Smooth muscle cell (in vitro differentiated cells): ENCODE measurements at regions not wholly inside any gene's neighbourhood (a gene's known extent, or its start where the extent isn't known, plus 50 kb on each side); places are given as distances from the start of the nearest gene placed in this dataset.

Experiments used
- DNase-seq: peaks from one replicate; lab custom pipeline; 2025; ENCODE audit not compliant: unreplicated experiment; lab: John Stamatoyannopoulos, UW
- H2AFZ ChIP-seq: fragments of 200-600 bp; sonication (generic); 2 replicates; pipeline ENCODE4 v1.6.0; 2016; ENCODE audit warnings: antibody characterized with exemption, low read depth, mild to moderate bottlenecking
- H3F3A ChIP-seq: fragments of 200-600 bp; sonication (generic); 2 replicates; pipeline ENCODE4 v1.6.0; 2017; ENCODE audit warnings: antibody characterized with exemption, low read depth
- H3K27ac ChIP-seq: fragments of 200-600 bp; sonication (generic); 2 replicates; pipeline ENCODE4 v1.5.1; 2016; ENCODE audit warnings: low read depth, mild to moderate bottlenecking
- H3K27me3 ChIP-seq: fragments of 200-600 bp; sonication (generic); 2 replicates; pipeline ENCODE4 v1.6.1; 2016; ENCODE audit warnings: low read depth, mild to moderate bottlenecking
- H3K36me3 ChIP-seq: fragments of 200-600 bp; sonication (generic); 2 replicates; pipeline ENCODE4 v1.5.1; 2016; ENCODE audit warnings: low read depth
- H3K4me1 ChIP-seq: fragments of 200-600 bp; sonication (generic); 2 replicates; pipeline ENCODE4 v1.5.1; 2016; ENCODE audit warnings: low read depth
- H3K4me2 ChIP-seq: fragments of 200-600 bp; sonication (generic); 2 replicates; pipeline ENCODE4 v1.6.0; 2016; ENCODE audit warnings: mild to moderate bottlenecking
- H3K4me3 ChIP-seq: fragments of 200-600 bp; sonication (generic); 2 replicates; pipeline ENCODE4 v1.5.1; 2016; ENCODE audit warnings: mild to moderate bottlenecking
- H3K79me2 ChIP-seq: fragments of 200-600 bp; sonication (generic); 2 replicates; pipeline ENCODE4 v1.6.0; 2016; ENCODE audit warnings: low read depth, mild to moderate bottlenecking
- H3K9ac ChIP-seq: fragments of 200-600 bp; sonication (generic); 2 replicates; pipeline ENCODE4 v1.6.0; 2016; ENCODE audit warnings: low read depth
- H3K9me3 ChIP-seq: fragments of 200-600 bp; sonication (generic); replicated peaks from 2 replicates; pipeline ENCODE4 v1.5.1; 2016; ENCODE audit warnings: low read depth
- H4K20me1 ChIP-seq: fragments of 200-600 bp; sonication (generic); 2 replicates; pipeline ENCODE4 v1.6.0; 2016; ENCODE audit warnings: low read depth
- WGBS: methylation state at CpG from one replicate; pipeline ENCODE4 v1.1.7; 2016; ENCODE audit warnings: low lambda C conversion rate; 5-methylcytosine and 5-hydroxymethylcytosine counted together
- TF ChIP-seq, protein P1 (sequence below): fragments of 200-600 bp; sonication (generic); IDR thresholded peaks from 2 replicates; pipeline ENCODE4 v1.5.1; 2017; ENCODE audit warnings: borderline replicate concordance, mild to moderate bottlenecking, antibody characterized with exemption; ENCODE audit not compliant: insufficient read depth, poor library complexity, severe bottlenecking

DNA sequence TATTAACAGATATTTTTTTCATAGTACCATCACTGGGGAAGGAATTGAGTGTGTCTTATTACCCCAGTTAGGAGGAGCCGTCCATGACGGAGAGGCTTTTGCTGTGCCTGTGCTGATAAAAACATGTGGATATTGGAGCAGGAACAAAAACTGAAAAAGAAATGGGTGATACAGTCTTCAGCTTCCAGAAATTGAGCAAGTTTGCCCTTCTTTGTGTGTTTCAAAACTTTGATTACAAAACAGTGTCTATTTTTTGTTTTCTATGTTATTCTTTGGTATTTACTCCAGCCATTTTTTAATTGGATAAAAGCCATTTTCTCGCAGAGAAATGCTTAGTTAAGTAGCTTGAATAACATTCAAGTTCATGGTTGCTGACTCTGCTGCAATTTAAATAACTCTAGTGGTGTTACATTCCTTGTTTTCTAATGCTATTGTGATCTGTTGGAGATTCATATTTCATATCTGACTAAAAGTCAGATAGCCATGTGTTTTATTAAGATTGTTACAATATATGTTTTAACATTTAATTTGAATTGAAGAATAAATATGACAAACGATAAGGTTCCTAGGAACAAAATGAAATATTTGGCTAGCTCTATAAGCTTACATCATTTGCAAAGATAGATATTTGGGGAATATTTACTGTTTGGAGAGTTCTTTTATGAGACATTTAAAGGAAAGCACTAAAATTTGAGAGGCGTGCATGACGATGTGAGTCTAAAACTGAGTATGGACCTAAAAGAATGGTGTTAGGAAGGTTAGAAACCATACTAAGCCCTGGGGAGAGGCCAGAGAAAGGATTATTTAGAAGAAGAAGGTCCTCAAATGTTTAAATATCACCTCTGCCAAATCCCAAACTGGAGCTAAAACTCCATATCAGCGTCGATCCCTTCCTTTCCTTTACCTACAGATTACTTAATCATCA, 747.3 kb upstream of the CELF2 start:
- no peak for DNase-seq
- H3K9me3 ChIP-seq: no peaks in the 10 kb centered on the region
- H3K27me3 ChIP-seq: no peaks in the 10 kb centered on the region
- no peak overlapping the region for H3K9ac ChIP-seq
- H3K36me3 ChIP-seq: no peaks in the 10 kb centered on the region
- no peak overlapping the region for H3K4me2 ChIP-seq
- H3K4me1 ChIP-seq: no peaks in the 10 kb centered on the region
- TF ChIP-seq, protein P1, sequence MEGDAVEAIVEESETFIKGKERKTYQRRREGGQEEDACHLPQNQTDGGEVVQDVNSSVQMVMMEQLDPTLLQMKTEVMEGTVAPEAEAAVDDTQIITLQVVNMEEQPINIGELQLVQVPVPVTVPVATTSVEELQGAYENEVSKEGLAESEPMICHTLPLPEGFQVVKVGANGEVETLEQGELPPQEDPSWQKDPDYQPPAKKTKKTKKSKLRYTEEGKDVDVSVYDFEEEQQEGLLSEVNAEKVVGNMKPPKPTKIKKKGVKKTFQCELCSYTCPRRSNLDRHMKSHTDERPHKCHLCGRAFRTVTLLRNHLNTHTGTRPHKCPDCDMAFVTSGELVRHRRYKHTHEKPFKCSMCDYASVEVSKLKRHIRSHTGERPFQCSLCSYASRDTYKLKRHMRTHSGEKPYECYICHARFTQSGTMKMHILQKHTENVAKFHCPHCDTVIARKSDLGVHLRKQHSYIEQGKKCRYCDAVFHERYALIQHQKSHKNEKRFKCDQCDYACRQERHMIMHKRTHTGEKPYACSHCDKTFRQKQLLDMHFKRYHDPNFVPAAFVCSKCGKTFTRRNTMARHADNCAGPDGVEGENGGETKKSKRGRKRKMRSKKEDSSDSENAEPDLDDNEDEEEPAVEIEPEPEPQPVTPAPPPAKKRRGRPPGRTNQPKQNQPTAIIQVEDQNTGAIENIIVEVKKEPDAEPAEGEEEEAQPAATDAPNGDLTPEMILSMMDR: no peak
- no peaks in the 10 kb centered on the region for H4K20me1 ChIP-seq
- H3K79me2 ChIP-seq: no peaks in the 10 kb centered on the region
- no peak overlapping the region for H3K27ac ChIP-seq
- 91% methylated on average over 8 of the region's 8 CpGs for WGBS
- H3F3A ChIP-seq: no peaks in the 10 kb centered on the region
- H3K4me3 ChIP-seq: no peak overlapping the region
- H2AFZ ChIP-seq: no peak overlapping the region

DNA sequence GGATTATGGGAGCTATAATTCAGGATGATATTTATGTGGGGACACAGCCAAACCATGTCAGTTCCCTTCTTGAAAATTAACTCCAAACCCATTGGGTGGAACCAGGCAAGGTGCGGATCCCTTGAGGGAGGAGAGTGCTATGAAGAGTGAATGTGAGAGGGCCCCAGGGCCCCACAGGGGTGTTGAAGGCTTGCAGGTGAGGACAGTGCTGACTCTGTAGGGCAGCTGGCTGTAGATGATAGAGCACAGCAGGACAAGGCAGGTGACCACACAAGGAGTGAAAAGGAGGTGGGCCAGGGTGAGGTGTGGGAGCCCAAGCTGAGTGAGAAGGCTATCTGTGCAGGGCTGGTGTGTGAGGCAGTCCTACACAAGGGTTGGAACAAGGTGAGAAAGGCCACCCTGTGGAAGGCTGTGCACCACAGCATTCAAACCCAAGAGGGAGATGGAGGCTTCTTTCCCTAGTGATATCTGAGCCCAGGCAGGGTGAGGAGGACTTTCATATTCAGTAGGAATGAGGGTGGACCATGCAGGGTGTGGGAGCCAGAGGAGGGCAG, 746.0 kb upstream of the CELF2 start:
- Histone ChIP-seq H3K27me3 (no peaks in the 10 kb centered on the region), H3K36me3 (no peaks in the 10 kb centered on the region), H3K4me2 (no peak overlapping the region), H4K20me1 (no peaks in the 10 kb centered on the region), H3K4me3 (no peak overlapping the region), H3K9ac (no peak overlapping the region), H3F3A (no peaks in the 10 kb centered on the region), H3K79me2 (no peaks in the 10 kb centered on the region), H3K9me3 (no peaks in the 10 kb centered on the region), H3K27ac (no peak overlapping the region), H2AFZ (no peak overlapping the region), H3K4me1 (no peaks in the 10 kb centered on the region)
- no peak for DNase-seq
- TF ChIP-seq, protein P1: no peak
- WGBS: 92% methylated on average over 1 of the region's 1 CpG

DNA sequence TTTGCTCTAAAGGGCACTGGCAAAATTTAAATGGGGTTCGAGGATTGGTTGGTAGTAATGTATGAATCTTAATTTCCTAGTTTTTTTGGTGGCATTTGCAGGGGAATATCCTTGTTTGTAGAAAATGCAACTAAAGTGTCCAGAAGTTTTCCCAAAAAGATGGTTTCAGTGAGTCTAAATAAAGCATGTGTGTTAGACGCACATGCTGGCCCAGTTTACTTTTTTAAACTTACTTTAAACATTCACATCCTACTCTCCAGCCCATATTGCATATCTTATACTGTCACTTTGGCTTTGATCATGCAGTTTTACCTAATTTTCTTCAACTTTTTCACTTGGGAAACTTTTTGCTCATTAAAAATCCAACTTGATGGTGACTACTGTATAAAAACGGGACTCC, 744.0 kb upstream of the CELF2 start:
- WGBS: 92% methylated on average over 3 of the region's 3 CpGs
- TF ChIP-seq, protein P1: no peak

More for the DNA sequence above, 744.0 kb upstream of the CELF2 start:
- Histone ChIP-seq H3K79me2 (no peaks in the 10 kb centered on the region), H3K27me3 (no peaks in the 10 kb centered on the region), H3K4me1 (no peaks in the 10 kb centered on the region), H3F3A (no peaks in the 10 kb centered on the region), H3K4me2 (no peak overlapping the region), H4K20me1 (no peaks in the 10 kb centered on the region), H3K27ac (no peak overlapping the region), H3K36me3 (no peaks in the 10 kb centered on the region), H3K9ac (no peak overlapping the region), H3K4me3 (no peak overlapping the region), H3K9me3 (no peaks in the 10 kb centered on the region), H2AFZ (no peak overlapping the region)
- DNase-seq: no peak
